ENCODE measurements at regions not wholly inside any gene's neighbourhood (a gene's known extent, or its start where the extent isn't known, plus 50 kb on each side); places are given as distances from the start of the nearest gene placed in this dataset.

- TF ChIP-seq JUN (IDR thresholded peaks at IDR 0.05; ENCODE audit: low read depth, low read length) (no peak), CBX5 (IDR thresholded peaks at IDR 0.05; ENCODE audit: low read depth, low read length) (no peak), BRCA1 (IDR thresholded peaks at IDR 0.05; ENCODE audit: low read depth, low read length) (no peak), SRF (IDR thresholded peaks at IDR 0.05; ENCODE audit: low read depth, low read length) (no peak), TAF7 (optimal IDR thresholded peaks at IDR 0.05; ENCODE audit: borderline replicate concordance, low read depth, low read length) (no peak), YY1 (IDR thresholded peaks at IDR 0.05; ENCODE audit: low read depth, low read length) (no peak), EGR1 (IDR thresholded peaks at IDR 0.05; ENCODE audit: borderline replicate concordance, low read depth, low read length) (no peak)
These were observed 612.6 kb downstream of the MRPL39 start (continued) for GRCh38 chr21:24994717-24995116.
